ENCODE measurements at regions not wholly inside any gene's neighbourhood (a gene's known extent, or its start where the extent isn't known, plus 50 kb on each side); places are given as distances from the start of the nearest gene placed in this dataset.
A peak's percentile ranks its signal among the peaks of the same experiment; 100 is the strongest.

DNA sequence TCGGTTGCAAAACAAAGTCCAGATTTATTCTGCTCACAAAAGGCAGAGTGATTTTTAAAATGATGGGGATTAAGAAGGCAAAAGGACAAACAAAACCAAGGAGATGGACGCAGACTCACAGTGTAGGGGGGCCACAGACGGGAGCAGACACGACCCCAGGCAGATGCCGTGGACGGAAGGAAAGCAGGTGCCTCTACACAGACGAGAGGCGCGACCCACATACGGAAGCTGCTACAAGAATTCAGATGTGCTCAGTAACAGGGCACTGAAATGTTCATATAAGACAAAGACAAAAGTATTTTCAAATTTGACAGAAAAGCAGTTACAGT is 148.9 kb downstream of the BRD1 start:
- no peaks in the 10 kb centered on the region for H3K36me3 ChIP-seq (ENCODE audit: control insufficient read depth in 5 of 5, insufficient read depth in 5 of 5, low read length in 5 of 5)
- no peak overlapping the region for H3K4me3 ChIP-seq (ENCODE audit: low read depth in 1 of 5, low read length in 5 of 5)
- H3K27me3 ChIP-seq (ENCODE audit: control insufficient read depth in 5 of 5, insufficient read depth in 4 of 5, low read length in 5 of 5) = peaks cover 2 to 21% (median 12%) of the 10 kb centered on the region in 5 donors
- H3K9me3 ChIP-seq (ENCODE audit: control insufficient read depth in 5 of 5, low read length in 5 of 5) = peaks cover 0 to 7% (median 0%) of the 10 kb centered on the region in 5 donors
- H3K27ac ChIP-seq (ENCODE audit: low read depth, low read length) = no peak overlapping the region
- H3K4me1 ChIP-seq (ENCODE audit: control insufficient read depth in 5 of 5, insufficient read depth in 5 of 5, low read length in 5 of 5) = no peaks in the 10 kb centered on the region
- no peak overlapping the region for H3K9ac ChIP-seq (ENCODE audit: low read length in 5 of 5)

DNA sequence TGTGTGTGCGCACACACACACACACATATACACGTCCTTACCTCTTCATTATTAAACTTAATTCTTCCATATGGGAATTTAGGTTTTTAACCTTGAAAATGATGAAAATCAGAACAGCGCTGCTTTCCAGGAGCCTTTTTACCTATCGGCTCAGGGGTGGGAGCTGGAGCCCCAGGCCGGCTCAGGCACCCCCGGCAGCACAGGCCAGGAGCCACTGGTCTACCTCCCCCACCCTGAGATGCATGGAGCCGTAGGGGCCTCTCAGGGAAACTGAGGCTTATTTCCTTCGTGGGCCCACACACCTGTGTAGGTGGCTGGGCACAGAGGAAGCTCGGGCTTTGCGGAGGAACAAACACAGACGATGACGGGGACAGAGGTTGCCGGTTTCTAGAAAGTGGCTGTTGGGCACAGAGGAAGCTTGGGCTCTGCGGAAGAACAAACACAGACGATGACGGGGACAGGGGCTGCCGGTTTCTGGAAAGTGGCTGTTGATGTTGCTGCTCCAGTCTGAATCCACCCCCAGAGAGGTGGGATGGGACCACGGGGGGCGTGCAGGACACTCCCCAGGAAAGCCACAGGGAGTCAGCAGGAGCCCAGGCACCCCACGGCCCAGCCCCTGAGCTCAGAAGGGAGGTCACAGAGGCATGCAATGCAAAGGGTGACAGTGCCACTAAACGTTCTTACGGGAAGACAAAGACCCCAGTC is 149.4 kb downstream of the BRD1 start:
- no peaks in the 10 kb centered on the region for H3K4me1 ChIP-seq (ENCODE audit: control insufficient read depth in 5 of 5, insufficient read depth in 5 of 5, low read length in 5 of 5)
- no peak overlapping the region for H3K9ac ChIP-seq (ENCODE audit: low read length in 5 of 5)
- no peak overlapping the region for H3K4me3 ChIP-seq (ENCODE audit: low read depth in 1 of 5, low read length in 5 of 5)
- H3K9me3 ChIP-seq (ENCODE audit: control insufficient read depth in 5 of 5, low read length in 5 of 5) = peaks cover 0 to 5% (median 0%) of the 10 kb centered on the region in 5 donors
- H3K27me3 ChIP-seq (ENCODE audit: control insufficient read depth in 5 of 5, insufficient read depth in 4 of 5, low read length in 5 of 5) = peaks cover 4 to 21% (median 12%) of the 10 kb centered on the region in 5 donors
- H3K27ac ChIP-seq (ENCODE audit: low read depth, low read length) = no peak overlapping the region
- H3K36me3 ChIP-seq (ENCODE audit: control insufficient read depth in 5 of 5, insufficient read depth in 5 of 5, low read length in 5 of 5) = no peaks in the 10 kb centered on the region

- Histone ChIP-seq H3K9ac (ENCODE audit: low read length in 5 of 5) (no peak overlapping the region), H3K27ac (ENCODE audit: low read depth, low read length) (no peak overlapping the region), H3K4me3 (ENCODE audit: low read depth in 1 of 5, low read length in 5 of 5) (no peak overlapping the region), H3K27me3 (ENCODE audit: control insufficient read depth in 5 of 5, insufficient read depth in 4 of 5, low read length in 5 of 5) (peaks cover 4 to 25% (median 15%) of the 10 kb centered on the region in 5 donors), H3K36me3 (ENCODE audit: control insufficient read depth in 5 of 5, insufficient read depth in 5 of 5, low read length in 5 of 5) (no peaks in the 10 kb centered on the region), H3K9me3 (ENCODE audit: control insufficient read depth in 5 of 5, low read length in 5 of 5) (no peaks in the 10 kb centered on the region), H3K4me1 (ENCODE audit: control insufficient read depth in 5 of 5, insufficient read depth in 5 of 5, low read length in 5 of 5) (no peaks in the 10 kb centered on the region)
Measured at GRCh38 chr22:49677495-49677889, 150.2 kb downstream of the BRD1 start.

DNA sequence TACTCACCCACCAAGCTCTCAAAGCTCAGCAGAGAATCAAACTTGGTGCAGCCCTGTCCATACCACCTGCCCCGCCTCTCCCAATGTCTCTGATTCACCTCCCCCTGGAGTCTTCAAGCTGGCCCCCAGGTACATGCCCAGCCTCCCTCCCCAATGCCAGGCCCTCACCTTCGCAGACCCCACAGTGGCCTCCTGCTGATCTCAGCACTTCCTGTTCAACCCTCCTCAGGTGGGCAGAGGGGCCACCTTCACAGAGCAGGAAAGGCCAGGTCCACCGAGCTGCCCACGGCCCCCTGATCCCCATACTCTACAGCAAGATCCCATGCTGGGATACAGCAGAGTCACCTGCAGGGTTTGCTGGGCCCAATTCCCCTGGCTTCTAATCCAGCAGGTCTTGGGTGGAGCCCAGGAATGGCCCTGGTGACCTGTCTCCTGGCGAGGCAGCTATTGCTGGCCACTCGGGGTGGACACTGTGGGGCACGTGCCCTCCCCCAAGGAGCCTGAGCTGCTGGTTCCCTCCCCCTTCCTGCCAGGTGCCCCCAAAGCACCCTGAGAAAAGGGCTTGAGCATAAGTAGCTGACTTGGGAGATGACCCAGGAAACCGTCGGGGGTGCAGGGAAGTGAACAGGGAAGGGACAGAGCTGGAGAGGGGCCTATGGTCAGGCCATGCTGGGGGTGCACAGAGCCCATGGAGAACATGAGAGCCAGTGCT is 150.7 kb downstream of the BRD1 start:
- H3K9ac ChIP-seq (ENCODE audit: low read length in 5 of 5) = no peak overlapping the region
- H3K36me3 ChIP-seq (ENCODE audit: control insufficient read depth in 5 of 5, insufficient read depth in 5 of 5, low read length in 5 of 5) = no peaks in the 10 kb centered on the region
- no peaks in the 10 kb centered on the region for H3K9me3 ChIP-seq (ENCODE audit: control insufficient read depth in 5 of 5, low read length in 5 of 5)
- peaks cover 5 to 27% (median 16%) of the 10 kb centered on the region in 5 donors for H3K27me3 ChIP-seq (ENCODE audit: control insufficient read depth in 5 of 5, insufficient read depth in 4 of 5, low read length in 5 of 5)
- H3K27ac ChIP-seq (ENCODE audit: low read depth, low read length) = no peak overlapping the region
- no peaks in the 10 kb centered on the region for H3K4me1 ChIP-seq (ENCODE audit: control insufficient read depth in 5 of 5, insufficient read depth in 5 of 5, low read length in 5 of 5)
- no peak overlapping the region for H3K4me3 ChIP-seq (ENCODE audit: low read depth in 1 of 5, low read length in 5 of 5)

- Histone ChIP-seq H3K4me3 (ENCODE audit: low read depth in 1 of 5, low read length in 5 of 5) (no peak overlapping the region), H3K36me3 (ENCODE audit: control insufficient read depth in 5 of 5, insufficient read depth in 5 of 5, low read length in 5 of 5) (no peaks in the 10 kb centered on the region), H3K9me3 (ENCODE audit: control insufficient read depth in 5 of 5, low read length in 5 of 5) (no peaks in the 10 kb centered on the region), H3K27me3 (ENCODE audit: control insufficient read depth in 5 of 5, insufficient read depth in 4 of 5, low read length in 5 of 5) (peaks cover 12 to 34% (median 23%) of the 10 kb centered on the region in 5 donors), H3K9ac (ENCODE audit: low read length in 5 of 5) (no peak overlapping the region), H3K27ac (ENCODE audit: low read depth, low read length) (no peak overlapping the region), H3K4me1 (ENCODE audit: control insufficient read depth in 5 of 5, insufficient read depth in 5 of 5, low read length in 5 of 5) (peaks cover 0 to 3% (median 0%) of the 10 kb centered on the region in 5 donors)
Measured at GRCh38 chr22:49676230-49676629, 151.4 kb downstream of the BRD1 start.

DNA sequence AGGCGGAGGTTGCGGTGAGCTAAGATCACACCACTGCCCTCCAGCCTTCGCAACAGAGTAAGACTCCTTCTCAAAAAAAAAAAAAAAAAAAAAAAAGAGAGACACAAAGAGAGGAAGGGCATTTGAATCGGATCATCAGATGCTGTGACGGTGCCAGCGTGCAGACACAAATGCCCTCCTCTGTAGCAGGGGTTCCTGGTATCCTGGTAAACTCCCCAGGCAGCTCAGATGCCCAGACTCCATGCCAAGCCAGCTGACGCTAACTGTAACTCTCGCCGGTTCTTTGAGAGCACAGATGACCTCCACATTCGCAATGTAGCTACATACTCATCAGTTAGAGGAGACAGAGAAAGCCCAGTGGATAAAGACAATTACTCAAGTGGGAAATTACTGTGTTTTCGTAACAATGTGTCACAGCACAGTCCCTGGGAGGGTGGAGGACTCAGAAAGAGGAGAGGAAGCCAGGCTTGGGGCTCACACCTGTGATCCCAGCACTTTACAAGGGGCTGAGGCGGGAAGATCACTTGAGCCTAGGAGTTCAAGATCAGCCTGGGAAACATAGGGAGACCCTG is 153.1 kb downstream of the BRD1 start:
- no peaks in the 10 kb centered on the region for H3K36me3 ChIP-seq (ENCODE audit: control insufficient read depth in 5 of 5, insufficient read depth in 5 of 5, low read length in 5 of 5)
- H3K9ac ChIP-seq (ENCODE audit: low read length in 5 of 5) = no peak overlapping the region
- H3K9me3 ChIP-seq (ENCODE audit: control insufficient read depth in 5 of 5, low read length in 5 of 5) = peaks cover 0 to 1% (median 0%) of the 10 kb centered on the region in 5 donors
- peaks cover 0 to 10% (median 0%) of the 10 kb centered on the region in 5 donors for H3K4me1 ChIP-seq (ENCODE audit: control insufficient read depth in 5 of 5, insufficient read depth in 5 of 5, low read length in 5 of 5)
- peaks cover 19 to 36% (median 31%) of the 10 kb centered on the region in 5 donors for H3K27me3 ChIP-seq (ENCODE audit: control insufficient read depth in 5 of 5, insufficient read depth in 4 of 5, low read length in 5 of 5)
- H3K4me3 ChIP-seq (ENCODE audit: low read depth in 1 of 5, low read length in 5 of 5) = no peak overlapping the region
- no peak overlapping the region for H3K27ac ChIP-seq (ENCODE audit: low read depth, low read length)

DNA sequence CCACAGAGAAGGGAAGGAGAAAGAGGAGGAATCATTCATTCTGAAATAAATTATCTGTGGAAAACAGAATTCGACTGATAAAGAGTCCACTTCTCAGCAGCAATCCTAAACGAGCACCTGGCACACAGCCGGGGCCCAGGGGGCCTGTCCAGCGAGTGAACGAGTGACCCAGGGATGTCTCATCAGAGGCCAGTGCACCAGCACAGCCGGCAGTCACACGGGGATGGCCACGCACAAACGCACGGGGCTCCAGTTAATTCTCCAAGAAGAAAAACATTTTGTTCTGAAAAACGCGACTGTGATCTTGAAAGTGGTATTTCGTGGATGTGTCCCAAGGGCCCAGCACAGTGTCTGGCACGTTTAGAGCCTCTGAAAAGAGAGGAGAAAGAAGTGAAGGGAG is 154.6 kb downstream of the BRD1 start:
- Histone ChIP-seq H3K9me3 (ENCODE audit: control insufficient read depth in 5 of 5, low read length in 5 of 5) (peaks cover 0 to 8% (median 0%) of the 10 kb centered on the region in 5 donors), H3K9ac (ENCODE audit: low read length in 5 of 5) (no peak overlapping the region), H3K36me3 (ENCODE audit: control insufficient read depth in 5 of 5, insufficient read depth in 5 of 5, low read length in 5 of 5) (no peaks in the 10 kb centered on the region), H3K4me3 (ENCODE audit: low read depth in 1 of 5, low read length in 5 of 5) (no peak overlapping the region), H3K4me1 (ENCODE audit: control insufficient read depth in 5 of 5, insufficient read depth in 5 of 5, low read length in 5 of 5) (peaks cover 0 to 10% (median 0%) of the 10 kb centered on the region in 5 donors), H3K27me3 (ENCODE audit: control insufficient read depth in 5 of 5, insufficient read depth in 4 of 5, low read length in 5 of 5) (peaks cover 19 to 38% (median 35%) of the 10 kb centered on the region in 5 donors), H3K27ac (ENCODE audit: low read depth, low read length) (no peak overlapping the region)

DNA sequence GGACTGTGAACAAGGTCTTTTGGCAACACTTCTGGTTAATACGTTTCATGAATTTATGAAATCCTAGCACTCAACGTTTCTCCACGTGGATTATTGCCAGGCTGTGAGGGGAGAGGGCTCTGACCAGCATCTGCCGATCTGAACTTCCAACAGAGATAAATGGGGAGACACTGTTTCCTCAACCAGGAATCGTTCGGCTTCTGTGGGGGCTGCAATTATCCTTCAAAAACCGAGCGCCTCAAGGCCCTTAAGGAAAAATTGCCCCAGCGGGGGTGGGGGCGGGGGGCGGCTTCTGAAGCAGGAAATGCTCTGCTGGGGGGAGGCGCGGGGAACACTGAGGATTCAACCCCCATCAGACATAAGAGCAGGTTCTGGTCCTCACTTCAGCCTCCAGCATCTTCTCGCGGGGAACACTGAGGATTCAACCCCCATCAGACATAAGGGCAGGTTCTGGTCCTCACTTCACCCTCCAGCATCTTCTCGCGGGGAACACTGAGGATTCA is 155.6 kb downstream of the BRD1 start:
- H3K9ac ChIP-seq (ENCODE audit: low read length in 5 of 5) = no peak overlapping the region
- H3K36me3 ChIP-seq (ENCODE audit: control insufficient read depth in 5 of 5, insufficient read depth in 5 of 5, low read length in 5 of 5) = no peaks in the 10 kb centered on the region
- peaks cover 0 to 11% (median 0%) of the 10 kb centered on the region in 5 donors for H3K4me1 ChIP-seq (ENCODE audit: control insufficient read depth in 5 of 5, insufficient read depth in 5 of 5, low read length in 5 of 5)
- H3K4me3 ChIP-seq (ENCODE audit: low read depth in 1 of 5, low read length in 5 of 5) = no peak overlapping the region
- peaks cover 19 to 32% (median 28%) of the 10 kb centered on the region in 5 donors for H3K27me3 ChIP-seq (ENCODE audit: control insufficient read depth in 5 of 5, insufficient read depth in 4 of 5, low read length in 5 of 5)
- no peak overlapping the region for H3K27ac ChIP-seq (ENCODE audit: low read depth, low read length)
- peaks cover 0 to 8% (median 0%) of the 10 kb centered on the region in 5 donors for H3K9me3 ChIP-seq (ENCODE audit: control insufficient read depth in 5 of 5, low read length in 5 of 5)

GRCh38 chr22:49671331-49672013 is 156.2 kb downstream of the BRD1 start:
- peaks cover 0 to 8% (median 0%) of the 10 kb centered on the region in 5 donors for H3K9me3 ChIP-seq (ENCODE audit: control insufficient read depth in 5 of 5, low read length in 5 of 5)
- no peak overlapping the region for H3K27ac ChIP-seq (ENCODE audit: low read depth, low read length)
- no peak overlapping the region for H3K9ac ChIP-seq (ENCODE audit: low read length in 5 of 5)
- peak overlapping the region in 3 of 5 donors; percentile 48 to 64 (median 59) for H3K4me3 ChIP-seq (ENCODE audit: low read depth in 1 of 5, low read length in 5 of 5)
- peaks cover 19 to 30% (median 25%) of the 10 kb centered on the region in 5 donors for H3K27me3 ChIP-seq (ENCODE audit: control insufficient read depth in 5 of 5, insufficient read depth in 4 of 5, low read length in 5 of 5)
- no peaks in the 10 kb centered on the region for H3K36me3 ChIP-seq (ENCODE audit: control insufficient read depth in 5 of 5, insufficient read depth in 5 of 5, low read length in 5 of 5)
- peaks cover 0 to 16% (median 3%) of the 10 kb centered on the region in 5 donors for H3K4me1 ChIP-seq (ENCODE audit: control insufficient read depth in 5 of 5, insufficient read depth in 5 of 5, low read length in 5 of 5)
